Calu3 (cell line): ENCODE measurements at regions not wholly inside any gene's neighbourhood (a gene's known extent, or its start where the extent isn't known, plus 50 kb on each side); places are given as distances from the start of the nearest gene placed in this dataset.
"Not testable (repeated sequence)": the region's sequence is repeated elsewhere in the genome, so short reads cannot be mapped to it uniquely, and the experiment has no call there.

Experiments
- BruUV-seq: library from RNA; stranded (reverse); fragments of 400-500 nt; replicated peaks from 2 replicates; lab custom pipeline; 2021; lab: Mats Ljungman, UMichigan
- CTCF ChIA-PET: fragments of 300-600 bp; sonication (Branson Sonifier 250); formaldehyde crosslinking; loops from one replicate; lab custom pipeline; 2022; ENCODE audit warnings: antibody characterized with exemption; lab: Charles Lee
- DNase-seq: peaks from one replicate; pipeline ENCODE4 v3.0.0; 2022
- H3K27ac Mint-ChIP-seq: one replicate; pipeline ENCODE4 v1.8.0; 2022; ENCODE audit warnings: mixed read lengths; ENCODE audit not compliant: unreplicated experiment
- H3K27me3 Mint-ChIP-seq: one replicate; pipeline ENCODE4 v1.8.0; 2022; ENCODE audit warnings: mixed read lengths; ENCODE audit not compliant: unreplicated experiment
- H3K36me3 Mint-ChIP-seq: one replicate; pipeline ENCODE4 v1.8.0; 2022; ENCODE audit warnings: mild to moderate bottlenecking, moderate library complexity, mixed read lengths; ENCODE audit not compliant: insufficient read depth, unreplicated experiment
- H3K4me1 Mint-ChIP-seq: one replicate; pipeline ENCODE4 v1.8.0; 2022; ENCODE audit warnings: mild to moderate bottlenecking, low read depth, mixed read lengths; ENCODE audit not compliant: unreplicated experiment
- H3K4me3 Mint-ChIP-seq: one replicate; pipeline ENCODE4 v1.8.0; 2022; ENCODE audit warnings: mild to moderate bottlenecking, low read depth, moderate library complexity, mixed read lengths; ENCODE audit not compliant: unreplicated experiment
- H3K9me3 Mint-ChIP-seq: one replicate; pipeline ENCODE4 v1.8.0; 2022; ENCODE audit warnings: low read depth, mixed read lengths; ENCODE audit not compliant: unreplicated experiment
- CTCF ChIP-seq: fragments of 200-600 bp; IDR thresholded peaks from one replicate; pipeline ENCODE4 v1.8.0; 2022; ENCODE audit warnings: antibody characterized with exemption; ENCODE audit not compliant: unreplicated experiment
- intact Hi-C: fragments of 100-400 bp; cut with micrococcal nuclease; formaldehyde crosslinking; loops from one replicate; pipeline ENCODE4 v1.10.0; 2022; ENCODE audit not compliant: unreplicated experiment

- TF ChIP-seq CTCF: no peak
- intact Hi-C loops: no loop called here
- CTCF ChIA-PET: no interaction called here
Observed at GRCh38 chr4:45275862-45276261, 549.5 kb upstream of the GNPDA2 start.

GRCh38 chr4:45248106-45248505 is 521.8 kb upstream of the GNPDA2 start:
- H3K36me3 Mint-ChIP-seq, H3K27me3 Mint-ChIP-seq, H3K4me3 Mint-ChIP-seq, CTCF ChIA-PET, DNase-seq, intact Hi-C loops, H3K9me3 Mint-ChIP-seq, BruUV-seq, H3K4me1 Mint-ChIP-seq, H3K27ac Mint-ChIP-seq: not testable (repeated sequence)

More at GRCh38 chr4:45275862-45276261, 549.5 kb upstream of the GNPDA2 start:
- BruUV-seq: no TSS peak
- no peak overlapping the region for H3K27ac Mint-ChIP-seq
- H3K36me3 Mint-ChIP-seq: no peaks in the 10 kb centered on the region
- no peak for DNase-seq
- no peak overlapping the region for H3K4me3 Mint-ChIP-seq
- H3K27me3 Mint-ChIP-seq: no peaks in the 10 kb centered on the region
- peaks cover 8% of the 10 kb centered on the region for H3K9me3 Mint-ChIP-seq
- H3K4me1 Mint-ChIP-seq: no peaks in the 10 kb centered on the region

- DNase-seq: no peak
- no peak for TF ChIP-seq CTCF
- H3K27ac Mint-ChIP-seq: no peak overlapping the region
- no peak overlapping the region for H3K4me3 Mint-ChIP-seq
- peaks cover 4% of the 10 kb centered on the region for H3K9me3 Mint-ChIP-seq
- no peaks in the 10 kb centered on the region for H3K36me3 Mint-ChIP-seq
- H3K27me3 Mint-ChIP-seq: no peaks in the 10 kb centered on the region
- BruUV-seq: no TSS peak
- H3K4me1 Mint-ChIP-seq: no peaks in the 10 kb centered on the region
- intact Hi-C loops: no loop called here
- CTCF ChIA-PET: no interaction called here
Observed at GRCh38 chr4:45241976-45242375, 515.6 kb upstream of the GNPDA2 start.

GRCh38 chr4:45229206-45229605 is 502.9 kb upstream of the GNPDA2 start:
- Mint-ChIP-seq H3K9me3 (peaks cover 3% of the 10 kb centered on the region), H3K36me3 (no peaks in the 10 kb centered on the region), H3K4me1 (no peaks in the 10 kb centered on the region), H3K27me3 (no peaks in the 10 kb centered on the region), H3K27ac (no peak overlapping the region), H3K4me3 (no peak overlapping the region)
- intact Hi-C loops: no loop called here
- no TSS peak for BruUV-seq
- no peak for TF ChIP-seq CTCF
- DNase-seq: no peak
- CTCF ChIA-PET: no interaction called here

- Mint-ChIP-seq H3K4me3 (no peak overlapping the region), H3K36me3 (no peaks in the 10 kb centered on the region), H3K27me3 (no peaks in the 10 kb centered on the region), H3K27ac (no peak overlapping the region), H3K4me1 (no peaks in the 10 kb centered on the region), H3K9me3 (peaks cover 3% of the 10 kb centered on the region)
- CTCF ChIA-PET: no interaction called here
- intact Hi-C loops: no loop called here
- no TSS peak for BruUV-seq
- no peak for DNase-seq
- TF ChIP-seq CTCF: no peak
Observed at GRCh38 chr4:45215976-45216542, 489.7 kb upstream of the GNPDA2 start.

- H3K4me3 Mint-ChIP-seq, H3K27ac Mint-ChIP-seq, H3K36me3 Mint-ChIP-seq, BruUV-seq, DNase-seq, intact Hi-C loops, H3K27me3 Mint-ChIP-seq, H3K4me1 Mint-ChIP-seq, CTCF ChIA-PET: not testable (repeated sequence)
- H3K9me3 Mint-ChIP-seq: peaks cover 12% of the 10 kb centered on the region
Observed at GRCh38 chr4:45208476-45208875, 482.1 kb upstream of the GNPDA2 start.

- intact Hi-C loops, CTCF ChIA-PET, H3K4me1 Mint-ChIP-seq, H3K36me3 Mint-ChIP-seq, H3K27me3 Mint-ChIP-seq, H3K4me3 Mint-ChIP-seq, DNase-seq, BruUV-seq, H3K27ac Mint-ChIP-seq: not testable (repeated sequence)
- H3K9me3 Mint-ChIP-seq: peaks cover 12% of the 10 kb centered on the region
Observed at GRCh38 chr4:45207864-45208331, 481.5 kb upstream of the GNPDA2 start.
